Spleen (tissue), 11 donors: ENCODE measurements at regions not wholly inside any gene's neighbourhood (a gene's known extent, or its start where the extent isn't known, plus 50 kb on each side); places are given as distances from the start of the nearest gene placed in this dataset.

Experiments
- DNase-seq: peaks from one replicate; pipeline ENCODE4 v3.0.0-alpha.2; 2020
- H3K27ac ChIP-seq, 8 donors: fragments of 200-600 bp; sonication (generic) in 7 of 8; 1 replicate in 4 of 8; 2 replicates in 4 of 8; pipeline versions ENCODE4 v1.5.0 to v1.8.0; 2016 to 2021; ENCODE audit warnings: inconsistent platforms in 4 of 8, mild to moderate bottlenecking in 4 of 8, moderate library complexity in 1 of 8
- H3K27me3 ChIP-seq, 7 donors: fragments of 200-600 bp; sonication (generic) in 6 of 7; replicated peaks in 1 of 7; 1 replicate in 4 of 7; 2 replicates in 3 of 7; pipeline versions ENCODE4 v1.5.0 to v1.8.0; 2016 to 2021; ENCODE audit warnings: inconsistent platforms in 3 of 7, mild to moderate bottlenecking in 1 of 7
- H3K36me3 ChIP-seq, 6 donors: fragments of 200-600 bp; sonication (generic) in 5 of 6; 1 replicate in 4 of 6; 2 replicates in 2 of 6; pipeline versions ENCODE4 v1.5.0 to v1.8.0; 2016 to 2021; ENCODE audit warnings: inconsistent platforms in 2 of 6
- H3K4me1 ChIP-seq, 6 donors: fragments of 200-600 bp; sonication (generic) in 5 of 6; 1 replicate in 3 of 6; 2 replicates in 3 of 6; pipeline versions ENCODE4 v1.5.0 to v1.8.0; 2016 to 2021; ENCODE audit warnings: inconsistent platforms in 3 of 6
- H3K4me3 ChIP-seq, 8 donors: fragments of 200-600 bp; sonication (generic) in 7 of 8; 1 replicate in 4 of 8; 2 replicates in 4 of 8; pipeline versions ENCODE4 v1.5.0 to v1.8.0; 2016 to 2021; ENCODE audit warnings: inconsistent platforms in 4 of 8, mild to moderate bottlenecking in 4 of 8, moderate library complexity in 2 of 8
- H3K9me3 ChIP-seq, 8 donors: fragments of 200-600 bp; sonication (generic) in 7 of 8; 1 replicate in 4 of 8; 2 replicates in 4 of 8; pipeline versions ENCODE4 v1.5.0 to v1.8.0; 2016 to 2021; ENCODE audit warnings: inconsistent platforms in 4 of 8
- POLR2A ChIP-seq, 3 donors: fragments of 450-650 bp; IDR thresholded peaks; one replicate each; pipeline ENCODE4 v1.5.1; 2017; ENCODE audit warnings: antibody characterized with exemption in 3 of 3, mild to moderate bottlenecking in 1 of 3
- POLR2AphosphoS5 ChIP-seq, 3 donors: sonication (generic); formaldehyde crosslinking; IDR thresholded peaks; one replicate each; pipeline ENCODE4 v1.5.1; 2017; ENCODE audit warnings: antibody characterized with exemption in 3 of 3
- WGBS, 5 donors: extraction: QIAGEN DNeasy Blood & Tissue Kit in 3 of 5; methylation state at CpG; one replicate each; pipeline versions ENCODE4 v1.1.5 to v1.1.7; 2013 to 2018; 5-methylcytosine and 5-hydroxymethylcytosine counted together
- intact Hi-C: fragments of 100-400 bp; cut with DNase I; formaldehyde crosslinking; loops from one replicate; pipeline ENCODE4 v1.15.0; 2023; ENCODE audit warnings: low total_unique reads
- TF ChIP-seq, protein P1 (sequence below), 11 experiments: fragments of 200-600 bp in 7 of 11; fragments of 450-650 bp in 4 of 11; sonication (generic) in 4 of 11; IDR thresholded peaks in 8 of 11; conservative IDR thresholded peaks in 3 of 11; 1 replicate in 7 of 11; 2 replicates in 4 of 11; pipeline versions ENCODE4 v1.4.0 to v1.8.0; 2016 to 2021; ENCODE audit warnings: antibody characterized with exemption in 11 of 11, inconsistent platforms in 4 of 11, mild to moderate bottlenecking in 1 of 11
- donor health status: healthy with polysubstance abuse.
- donor health status: DM: no; HTN: no; CAD: no; lungs with moderate emphysema.
- donor health status: DM: no; HTN: no; CAD: no.
- donor health status: Bipolar disorder and iron deficiency.
- donor health status: healthy.
- donor health status: DM: no; HTN: no; CAD: no.
- donor health status: DM: yes; HTN: yes; CAD: no.

DNA sequence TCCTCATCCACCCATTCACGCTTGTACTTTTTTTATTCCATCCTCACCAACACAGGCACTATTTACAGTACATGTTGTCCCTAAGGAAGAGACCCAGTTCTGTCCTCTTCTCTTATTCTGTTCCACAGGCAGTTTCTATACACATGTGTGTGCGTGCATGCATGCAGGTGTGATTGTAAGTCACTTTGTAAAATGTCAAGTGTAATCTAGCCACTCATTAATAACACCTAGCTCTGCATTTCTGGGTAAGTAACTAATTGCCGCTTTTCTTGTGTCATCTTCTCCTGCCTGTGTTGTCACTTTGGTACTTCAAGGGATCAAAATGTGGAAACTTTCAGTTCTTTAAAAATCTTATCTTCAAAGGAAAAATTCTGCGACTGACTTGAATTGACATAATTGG, 377.2 kb downstream of the SEC16B start:
- intact Hi-C loops: no loop called here

DNA sequence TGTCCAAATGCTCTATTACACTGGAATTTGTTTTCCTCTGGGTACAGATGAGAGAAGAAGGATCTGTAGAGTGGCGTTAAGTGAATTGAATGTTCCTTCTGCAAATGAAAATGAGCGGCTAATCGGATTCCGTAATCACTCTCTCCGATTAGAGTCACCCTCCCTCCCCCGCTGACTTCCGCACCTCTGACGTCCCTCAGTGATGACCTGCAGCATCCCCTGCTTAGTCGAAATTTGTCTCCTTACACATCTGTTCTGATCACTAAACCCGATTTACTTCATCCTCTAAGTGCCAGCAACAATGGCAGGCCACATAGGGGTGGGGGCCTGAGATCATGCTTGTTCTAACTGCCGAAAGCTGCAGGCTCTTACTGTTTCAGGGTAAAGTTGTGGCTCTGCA, 378.7 kb downstream of the SEC16B start:
- no peak overlapping the region for H3K4me3 ChIP-seq
- intact Hi-C loops: no loop called here
- no peaks in the 10 kb centered on the region for H3K4me1 ChIP-seq
- WGBS, 5 donors: 74 to 86% (median 80%) methylated on average over 11 of the region's 11 CpGs
- TF ChIP-seq POLR2AphosphoS5 (IDR thresholded peaks at IDR 0.05) (no peak), POLR2A (IDR thresholded peaks at IDR 0.05) (no peak)
- TF ChIP-seq, protein P1, sequence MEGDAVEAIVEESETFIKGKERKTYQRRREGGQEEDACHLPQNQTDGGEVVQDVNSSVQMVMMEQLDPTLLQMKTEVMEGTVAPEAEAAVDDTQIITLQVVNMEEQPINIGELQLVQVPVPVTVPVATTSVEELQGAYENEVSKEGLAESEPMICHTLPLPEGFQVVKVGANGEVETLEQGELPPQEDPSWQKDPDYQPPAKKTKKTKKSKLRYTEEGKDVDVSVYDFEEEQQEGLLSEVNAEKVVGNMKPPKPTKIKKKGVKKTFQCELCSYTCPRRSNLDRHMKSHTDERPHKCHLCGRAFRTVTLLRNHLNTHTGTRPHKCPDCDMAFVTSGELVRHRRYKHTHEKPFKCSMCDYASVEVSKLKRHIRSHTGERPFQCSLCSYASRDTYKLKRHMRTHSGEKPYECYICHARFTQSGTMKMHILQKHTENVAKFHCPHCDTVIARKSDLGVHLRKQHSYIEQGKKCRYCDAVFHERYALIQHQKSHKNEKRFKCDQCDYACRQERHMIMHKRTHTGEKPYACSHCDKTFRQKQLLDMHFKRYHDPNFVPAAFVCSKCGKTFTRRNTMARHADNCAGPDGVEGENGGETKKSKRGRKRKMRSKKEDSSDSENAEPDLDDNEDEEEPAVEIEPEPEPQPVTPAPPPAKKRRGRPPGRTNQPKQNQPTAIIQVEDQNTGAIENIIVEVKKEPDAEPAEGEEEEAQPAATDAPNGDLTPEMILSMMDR (IDR thresholded peaks at IDR 0.05 in 8 of 11, conservative IDR thresholded peaks at IDR 0.05 in 3 of 11): no peak
- H3K27ac ChIP-seq: no peak overlapping the region
- no peaks in the 10 kb centered on the region for H3K36me3 ChIP-seq
- no peak for DNase-seq
- no peaks in the 10 kb centered on the region for H3K27me3 ChIP-seq
- H3K9me3 ChIP-seq: no peaks in the 10 kb centered on the region

More for the DNA sequence above, 377.2 kb downstream of the SEC16B start:
- WGBS, 5 donors: 67 to 87% (median 78%) methylated on average over 4 of the region's 4 CpGs
- H3K4me3 ChIP-seq: no peak overlapping the region
- no peak overlapping the region for H3K27ac ChIP-seq
- H3K27me3 ChIP-seq: no peaks in the 10 kb centered on the region
- H3K4me1 ChIP-seq: no peaks in the 10 kb centered on the region
- TF ChIP-seq, protein P1 (IDR thresholded peaks at IDR 0.05 in 8 of 11, conservative IDR thresholded peaks at IDR 0.05 in 3 of 11): no peak
- TF ChIP-seq POLR2AphosphoS5 (IDR thresholded peaks at IDR 0.05) (no peak), POLR2A (IDR thresholded peaks at IDR 0.05) (no peak)
- DNase-seq: no peak
- no peaks in the 10 kb centered on the region for H3K36me3 ChIP-seq
- H3K9me3 ChIP-seq: no peaks in the 10 kb centered on the region

DNA sequence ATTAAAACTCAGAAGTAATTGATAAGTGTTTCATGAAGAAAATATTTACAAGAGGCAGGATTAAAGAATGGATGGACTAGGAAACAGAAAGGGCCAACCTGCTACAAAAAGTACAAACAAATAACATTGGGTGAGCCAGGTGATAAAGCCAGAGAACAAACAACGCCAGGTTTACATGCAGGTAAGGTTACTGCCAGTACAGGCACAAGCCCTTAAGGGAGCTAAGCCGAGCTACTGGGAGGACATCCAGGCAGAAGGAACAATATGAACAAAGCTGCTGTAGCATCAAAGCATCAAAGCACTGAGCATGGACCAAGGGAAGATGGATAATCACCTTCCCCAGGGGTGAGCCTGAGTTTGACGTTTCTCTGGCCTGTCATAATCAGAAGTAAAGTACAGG, 380.7 kb downstream of the SEC16B start:
- Histone ChIP-seq H3K4me1 (no peaks in the 10 kb centered on the region), H3K9me3 (no peaks in the 10 kb centered on the region), H3K27ac (no peak overlapping the region), H3K27me3 (no peaks in the 10 kb centered on the region), H3K4me3 (no peak overlapping the region), H3K36me3 (no peaks in the 10 kb centered on the region)
- TF ChIP-seq POLR2A (IDR thresholded peaks at IDR 0.05): no peak
- no peak for TF ChIP-seq POLR2AphosphoS5 (IDR thresholded peaks at IDR 0.05)
- TF ChIP-seq, protein P1 (IDR thresholded peaks at IDR 0.05 in 8 of 11, conservative IDR thresholded peaks at IDR 0.05 in 3 of 11): no peak
- intact Hi-C loops: no loop called here
- 57 to 80% (median 63%) methylated on average over 3 of the region's 3 CpGs for WGBS, 5 donors
- DNase-seq: no peak

DNA sequence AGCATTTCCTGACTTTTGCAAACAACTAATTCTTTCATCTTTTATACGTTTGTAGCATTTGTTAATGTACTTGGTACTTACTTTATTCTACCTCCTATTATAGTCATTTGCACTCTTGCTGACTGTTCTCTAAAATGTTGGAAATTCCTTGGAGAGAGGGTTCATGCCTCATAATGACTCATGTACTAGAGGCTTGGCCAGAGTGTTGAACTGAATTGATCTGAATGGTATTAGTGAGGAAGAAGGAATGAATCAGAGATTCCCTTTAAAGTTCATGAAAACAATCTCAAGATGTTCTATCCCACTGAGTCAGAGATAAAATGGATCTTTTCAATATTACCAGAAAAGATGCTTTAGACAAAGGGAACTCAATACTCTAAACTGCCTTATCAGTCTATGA, 383.4 kb downstream of the SEC16B start:
- H3K4me3 ChIP-seq: no peak overlapping the region
- TF ChIP-seq, protein P1 (IDR thresholded peaks at IDR 0.05 in 8 of 11, conservative IDR thresholded peaks at IDR 0.05 in 3 of 11): no peak
- no peak for TF ChIP-seq POLR2A (IDR thresholded peaks at IDR 0.05)
- no peak for TF ChIP-seq POLR2AphosphoS5 (IDR thresholded peaks at IDR 0.05)
- 68 to 88% (median 82%) methylated on average over 1 of the region's 1 CpG for WGBS, 5 donors
- no peaks in the 10 kb centered on the region for H3K4me1 ChIP-seq
- H3K27me3 ChIP-seq: no peaks in the 10 kb centered on the region
- intact Hi-C loops: no loop called here
- H3K9me3 ChIP-seq: no peaks in the 10 kb centered on the region
- DNase-seq: no peak
- H3K36me3 ChIP-seq: no peaks in the 10 kb centered on the region
- no peak overlapping the region for H3K27ac ChIP-seq
